Cardiac fibroblast (primary cell): ENCODE measurements at regions not wholly inside any gene's neighbourhood (a gene's known extent, or its start where the extent isn't known, plus 50 kb on each side); places are given as distances from the start of the nearest gene placed in this dataset.

Source experiments
- DNase-seq, 2 donors: peaks; one replicate each; pipeline versions ENCODE4 v3.0.0 to v3.0.0-alpha.2; 2010; ENCODE audit warnings: low read depth in 2 of 2
- H3K4me3 ChIP-seq, 2 donors: replicated peaks in 1 of 2; 1 replicate in 1 of 2; 2 replicates in 1 of 2; pipeline ENCODE4 v1.5.1; 2011; ENCODE audit warnings: low read depth in 2 of 2, low read length in 2 of 2, mild to moderate bottlenecking in 2 of 2, moderate library complexity in 1 of 2
- CTCF ChIP-seq: IDR thresholded peaks from one replicate; pipeline ENCODE4 v1.5.1; 2011; ENCODE audit warnings: low read depth, mild to moderate bottlenecking, low read length, inconsistent platforms

- DNase-seq: peak; percentile 71 to 93
- no peak for TF ChIP-seq CTCF
- no peak overlapping the region for H3K4me3 ChIP-seq
These were observed 117.5 kb downstream of the GPX5 start for GRCh38 chr6:28643017-28643740.

GRCh38 chr6:28646650-28647049 is 121.0 kb downstream of the GPX5 start:
- no peak overlapping the region for H3K4me3 ChIP-seq
- no peak for DNase-seq

GRCh38 chr6:28648035-28648877 is 122.6 kb downstream of the GPX5 start:
- DNase-seq: peak; percentile 79 to 92
- H3K4me3 ChIP-seq: peak overlapping the region; percentile 50 to 61
- no peak for TF ChIP-seq CTCF

More at GRCh38 chr6:28646650-28647049, 121.0 kb downstream of the GPX5 start:
- no peak for TF ChIP-seq CTCF

- peak overlapping the region; percentile 50 to 61 for H3K4me3 ChIP-seq
These were observed 123.2 kb downstream of the GPX5 start for GRCh38 chr6:28648878-28649375.

GRCh38 chr6:28651161-28651560 is 125.5 kb downstream of the GPX5 start:
- TF ChIP-seq CTCF: no peak
- no peak overlapping the region for H3K4me3 ChIP-seq
- no peak for DNase-seq

More at GRCh38 chr6:28648878-28649375, 123.2 kb downstream of the GPX5 start:
- TF ChIP-seq CTCF: no peak
- peak; percentile 10 to 42 for DNase-seq

GRCh38 chr6:28653876-28654275 is 128.2 kb downstream of the GPX5 start:
- no peak for DNase-seq
- no peak for TF ChIP-seq CTCF
- no peak overlapping the region for H3K4me3 ChIP-seq
